IMR-90 (cell line): ENCODE measurements at regions not wholly inside any gene's neighbourhood (a gene's known extent, or its start where the extent isn't known, plus 50 kb on each side); places are given as distances from the start of the nearest gene placed in this dataset.

Experiments
- ATAC-seq: fragments of 200-7000 bp; cut with Tn5 transposase; 2 replicates; pipeline ENCODE4 v1.9.1; 2020; ENCODE audit warnings: low read depth, mild to moderate bottlenecking, moderate library complexity
- BruUV-seq: library from RNA; stranded (reverse); fragments of 400-500 nt; replicated peaks from 2 replicates; lab custom pipeline; 2021; lab: Mats Ljungman, UMichigan
- CTCF ChIA-PET: fragments of 300-600 bp; formaldehyde crosslinking; extraction: SDS; loops from one replicate; lab custom pipeline; 2021; ENCODE audit warnings: antibody characterized with exemption; lab: Yijun Ruan, JAX
- POLR2A ChIA-PET: fragments of 300-600 bp; sonication (Branson Sonifier 250); formaldehyde crosslinking; loops from one replicate; lab custom pipeline; 2022; ENCODE audit warnings: antibody characterized with exemption; ENCODE audit not compliant: unreplicated experiment; lab: Charles Lee
- DNase-seq: peaks from one replicate; pipeline ENCODE4 v3.0.0; 2013
- H2AFZ ChIP-seq: replicated peaks from 2 replicates; pipeline ENCODE3; 2013; ENCODE audit warnings: low read length, mild to moderate bottlenecking; ENCODE audit not compliant: poor library complexity
- H2AK5ac ChIP-seq: 2 replicates; pipeline ENCODE4 v1.6.1; 2013; ENCODE audit warnings: low read depth, low read length, inconsistent platforms
- H2AK9ac ChIP-seq: replicated peaks from 2 replicates; pipeline ENCODE3; 2013; ENCODE audit warnings: mild to moderate bottlenecking, low read depth, low read length, moderate library complexity; ENCODE audit not compliant: poor library complexity
- H2BK120ac ChIP-seq: 2 replicates; pipeline ENCODE4 v1.6.1; 2013; ENCODE audit warnings: low read depth, low read length, inconsistent platforms
- H2BK15ac ChIP-seq: 3 replicates; pipeline ENCODE4 v1.6.1; 2013; ENCODE audit warnings: low read depth, low read length, inconsistent platforms
- H2BK20ac ChIP-seq: 2 replicates; pipeline ENCODE4 v1.6.1; 2013; ENCODE audit warnings: low read depth, mild to moderate bottlenecking, inconsistent platforms, low read length, moderate library complexity
- H2BK5ac ChIP-seq: 2 replicates; pipeline ENCODE4 v1.6.1; 2013; ENCODE audit warnings: mild to moderate bottlenecking, low read depth, low read length, inconsistent platforms; ENCODE audit not compliant: poor library complexity, severe bottlenecking
- H3K14ac ChIP-seq: replicated peaks from 2 replicates; pipeline ENCODE4 v1.6.1; 2013; ENCODE audit warnings: low read depth, low read length, inconsistent platforms
- H3K18ac ChIP-seq: 2 replicates; pipeline ENCODE4 v1.6.1; 2013; ENCODE audit warnings: low read depth, low read length, control low read depth
- H3K23ac ChIP-seq: 2 replicates; pipeline ENCODE4 v1.6.1; 2013; ENCODE audit warnings: low read depth, low read length, inconsistent platforms
- H3K27ac ChIP-seq: 2 replicates; pipeline ENCODE4 v1.5.1; 2013; ENCODE audit warnings: mild to moderate bottlenecking, control low read depth, low read length; ENCODE audit not compliant: insufficient read depth
- H3K27me3 ChIP-seq: 2 replicates; pipeline ENCODE4 v1.6.1; 2013; ENCODE audit warnings: low read length; ENCODE audit not compliant: control insufficient read depth, insufficient read depth
- H3K36me3 ChIP-seq: 2 replicates; pipeline ENCODE4 v1.6.1; 2013; ENCODE audit warnings: low read length, mixed read lengths; ENCODE audit not compliant: control insufficient read depth, insufficient read depth
- H3K4ac ChIP-seq: 2 replicates; pipeline ENCODE4 v1.6.1; 2013; ENCODE audit warnings: low read depth, low read length, inconsistent platforms
- H3K4me1 ChIP-seq: 2 replicates; pipeline ENCODE4 v1.6.1; 2013; ENCODE audit warnings: low read length, mixed read lengths; ENCODE audit not compliant: control insufficient read depth, insufficient read depth
- H3K4me2 ChIP-seq: 2 replicates; pipeline ENCODE4 v1.6.1; 2013; ENCODE audit warnings: low read depth, mild to moderate bottlenecking, control low read depth, low read length, moderate library complexity
- H3K4me3 ChIP-seq: 2 replicates; pipeline ENCODE4 v1.5.1; 2013; ENCODE audit warnings: low read depth, mild to moderate bottlenecking, control low read depth, low read length, moderate library complexity; ENCODE audit not compliant: insufficient read depth
- H3K56ac ChIP-seq: 2 replicates; pipeline ENCODE4 v1.6.1; 2013; ENCODE audit warnings: low read length, inconsistent platforms; ENCODE audit not compliant: insufficient read depth; ENCODE audit errors: extremely low read depth
- H3K79me1 ChIP-seq, 2 experiments: 2 replicates each; pipeline ENCODE4 v1.6.1; 2013; ENCODE audit warnings: low read length in 2 of 2, inconsistent platforms in 1 of 2, low read depth in 1 of 2
- H3K9ac ChIP-seq: 2 replicates; pipeline ENCODE4 v1.6.1; 2013; ENCODE audit warnings: low read depth, low read length, control low read depth
- H3K9me1 ChIP-seq: 2 replicates; pipeline ENCODE4 v1.6.1; 2013; ENCODE audit warnings: low read length, inconsistent platforms; ENCODE audit not compliant: insufficient read depth
- H3K9me3 ChIP-seq: 2 replicates; pipeline ENCODE4 v1.6.1; 2013; ENCODE audit warnings: low read length; ENCODE audit not compliant: control insufficient read depth, insufficient read depth
- H4K20me1 ChIP-seq: 2 replicates; pipeline ENCODE4 v1.6.1; 2013; ENCODE audit warnings: low read length, inconsistent platforms; ENCODE audit not compliant: insufficient read depth
- H4K5ac ChIP-seq: 2 replicates; pipeline ENCODE4 v1.6.1; 2013; ENCODE audit warnings: mild to moderate bottlenecking, low read depth, low read length, control low read depth
- H4K8ac ChIP-seq, 2 experiments: 2 replicates each; pipeline ENCODE4 v1.6.1; 2013; ENCODE audit warnings: low read depth in 2 of 2, low read length in 2 of 2, control low read depth in 1 of 2, inconsistent platforms in 1 of 2
- H4K91ac ChIP-seq: 2 replicates; pipeline ENCODE4 v1.6.1; 2013; ENCODE audit warnings: low read depth, low read length, inconsistent platforms; ENCODE audit not compliant: insufficient read depth
- BHLHE40 ChIP-seq: fragments of 150-350 bp; IDR thresholded peaks from 2 replicates; pipeline ENCODE4 v1.6.1; 2016; ENCODE audit warnings: mild to moderate bottlenecking, low read depth, low read length
- CHD1 ChIP-seq: IDR thresholded peaks from 2 replicates; pipeline ENCODE4 v1.6.1; 2012; ENCODE audit warnings: low read depth, low read length, improper control_type of control experiment
- CTCF ChIP-seq: conservative IDR thresholded peaks from 2 replicates; pipeline ENCODE4 v1.5.1; 2012; ENCODE audit warnings: mild to moderate bottlenecking, low read depth, low read length, improper control_type of control experiment
- NFE2L2 ChIP-seq: fragments of 150-350 bp; IDR thresholded peaks from 2 replicates; pipeline ENCODE4 v1.6.1; 2016; ENCODE audit warnings: low read depth, mild to moderate bottlenecking, low read length
- RFX5 ChIP-seq: IDR thresholded peaks from 2 replicates; pipeline ENCODE4 v1.8.0; 2012; ENCODE audit warnings: low read depth, mild to moderate bottlenecking, low read length, moderate library complexity
- SMC3 ChIP-seq: fragments of 150-350 bp; IDR thresholded peaks from 2 replicates; pipeline ENCODE4 v1.6.1; 2016; ENCODE audit warnings: low read depth, mild to moderate bottlenecking, antibody characterized with exemption, low read length, moderate library complexity
- USF2 ChIP-seq: fragments of 150-350 bp; IDR thresholded peaks from 2 replicates; pipeline ENCODE4 v1.6.1; 2017; ENCODE audit warnings: mild to moderate bottlenecking, antibody characterized with exemption, low read length, low read depth
- WGBS, 2 experiments: methylation state at CpG; one replicate each; pipeline versions ENCODE4 v1.1.5 to v1.1.7; 2013; ENCODE audit warnings: missing lambda C conversion rate in 2 of 2; ENCODE audit not compliant: insufficient read length in 1 of 2; ENCODE audit errors: extremely low coverage in 2 of 2; 5-methylcytosine and 5-hydroxymethylcytosine counted together
- dilution Hi-C: fragments of 300-500 bp; cut with HindIII; formaldehyde crosslinking; loops from one replicate; pipeline ENCODE4 v1.14.3; 2018; ENCODE audit warnings: low sequenced_read_pairs; ENCODE audit not compliant: unreplicated experiment
- in situ Hi-C: fragments of 300-500 bp; cut with MboI; formaldehyde crosslinking; loops from 3 replicates; pipeline ENCODE4 v1.14.3; 2019; ENCODE audit warnings: low sequenced_read_pairs, inconsistent platforms, mixed read lengths
- intact Hi-C: fragments of 100-400 bp; cut with micrococcal nuclease; formaldehyde crosslinking; loops from 2 replicates; pipeline ENCODE4 v1.10.0; 2022

GRCh38 chr1:106233511-106233910 is 823.0 kb upstream of the PRMT6 start:
- no peaks in the 10 kb centered on the region for H3K79me1 ChIP-seq
- H3K27ac ChIP-seq, result no peak overlapping the region
- intact Hi-C loops, result no loop called here
- no peaks in the 10 kb centered on the region for H3K4me1 ChIP-seq
- H2BK15ac ChIP-seq, result no peak overlapping the region
- no peak overlapping the region for H3K23ac ChIP-seq
- no peaks in the 10 kb centered on the region for H4K20me1 ChIP-seq
- dilution Hi-C loops, result no loop called here
- no peak overlapping the region for H2BK20ac ChIP-seq
- no peaks in the 10 kb centered on the region for H3K9me1 ChIP-seq
- no peak overlapping the region for H2AFZ ChIP-seq
- ChIA-PET POLR2A (no interaction called here), CTCF (no interaction called here)
- H4K5ac ChIP-seq, result no peak overlapping the region
- no peak overlapping the region for H4K91ac ChIP-seq
- DNase-seq, result no peak
- no peak overlapping the region for H3K56ac ChIP-seq
- no TSS peak for BruUV-seq
- ATAC-seq, result no peak
- H3K9me3 ChIP-seq, result peaks cover 9% of the 10 kb centered on the region; the same call in 1 of the 2 replicates
- H2AK5ac ChIP-seq, result no peak overlapping the region
- no peak overlapping the region for H3K9ac ChIP-seq
- in situ Hi-C loops, result no loop called here
- no peak overlapping the region for H3K14ac ChIP-seq
- no peak overlapping the region for H4K8ac ChIP-seq
- H2AK9ac ChIP-seq, result no peak overlapping the region
- no peaks in the 10 kb centered on the region for H3K36me3 ChIP-seq
- H3K4me2 ChIP-seq, result no peak overlapping the region
- WGBS, 2 experiments, result no CpG with 5 or more reads among the region's 2 CpGs
- no peak overlapping the region for H2BK5ac ChIP-seq
- no peaks in the 10 kb centered on the region for H3K27me3 ChIP-seq
- TF ChIP-seq RFX5, result no peak
- TF ChIP-seq SMC3, result no peak
- TF ChIP-seq CTCF, result no peak
- no peak for TF ChIP-seq NFE2L2
- TF ChIP-seq USF2, result no peak
- no peak for TF ChIP-seq CHD1
- TF ChIP-seq BHLHE40, result no peak
- H3K4me3 ChIP-seq, result no peak overlapping the region
- no peak overlapping the region for H3K18ac ChIP-seq
- H3K4ac ChIP-seq, result no peak overlapping the region
- H2BK120ac ChIP-seq, result no peak overlapping the region
